Glutamatergic neuron (in vitro differentiated cells): ENCODE measurements at regions not wholly inside any gene's neighbourhood (a gene's known extent, or its start where the extent isn't known, plus 50 kb on each side); places are given as distances from the start of the nearest gene placed in this dataset.

Source experiments
- DNase-seq: peaks from one replicate; pipeline ENCODE4 v3.0.0; 2022
- H3K27ac Mint-ChIP-seq: one replicate; pipeline ENCODE4 v1.8.0; 2020; ENCODE audit warnings: mild to moderate bottlenecking, mixed read lengths, inconsistent platforms; ENCODE audit not compliant: unreplicated experiment
- H3K27me3 Mint-ChIP-seq: one replicate; pipeline ENCODE4 v1.8.0; 2020; ENCODE audit warnings: mild to moderate bottlenecking, moderate library complexity, mixed read lengths, inconsistent platforms; ENCODE audit not compliant: unreplicated experiment
- H3K36me3 Mint-ChIP-seq: one replicate; pipeline ENCODE4 v1.8.0; 2020; ENCODE audit warnings: mild to moderate bottlenecking, mixed read lengths, inconsistent platforms; ENCODE audit not compliant: unreplicated experiment
- H3K4me1 Mint-ChIP-seq: one replicate; pipeline ENCODE4 v1.8.0; 2020; ENCODE audit warnings: mild to moderate bottlenecking, low read depth, mixed read lengths, inconsistent platforms; ENCODE audit not compliant: unreplicated experiment
- H3K4me3 Mint-ChIP-seq: one replicate; pipeline ENCODE4 v1.8.0; 2020; ENCODE audit warnings: mild to moderate bottlenecking, mixed read lengths, inconsistent platforms; ENCODE audit not compliant: unreplicated experiment
- H3K9me3 Mint-ChIP-seq: one replicate; pipeline ENCODE4 v1.8.0; 2020; ENCODE audit warnings: mild to moderate bottlenecking, moderate library complexity, mixed read lengths, inconsistent platforms; ENCODE audit not compliant: unreplicated experiment
- TF ChIP-seq, protein P1 (sequence below): fragments of 200-600 bp; sonication (generic); IDR thresholded peaks from one replicate; pipeline ENCODE4 v1.5.0; 2021; ENCODE audit not compliant: partially characterized antibody, unreplicated experiment

DNA sequence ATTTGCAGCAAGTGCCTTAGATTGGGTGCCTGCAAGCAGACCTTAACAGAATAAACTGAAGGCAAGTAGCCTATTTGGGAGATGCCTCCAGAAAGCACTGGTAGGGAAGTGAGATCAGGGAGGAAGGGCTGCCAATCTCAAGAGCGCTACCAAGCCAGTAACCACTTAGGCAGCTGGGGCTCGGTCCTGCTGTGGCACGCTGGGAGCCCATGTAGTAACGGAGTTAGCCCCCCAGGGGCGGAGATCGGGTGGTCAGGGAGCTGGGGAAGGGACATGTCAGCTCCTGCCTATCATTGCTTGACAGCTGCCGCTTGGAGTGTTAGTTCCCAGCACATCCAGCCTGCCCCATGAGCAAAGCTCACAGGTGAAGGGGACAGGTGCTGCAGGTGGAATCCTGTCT lies 127.0 kb downstream of the CEBPB start:
- peaks cover 2% of the 10 kb centered on the region for H3K27me3 Mint-ChIP-seq
- H3K27ac Mint-ChIP-seq, result no peak overlapping the region

DNA sequence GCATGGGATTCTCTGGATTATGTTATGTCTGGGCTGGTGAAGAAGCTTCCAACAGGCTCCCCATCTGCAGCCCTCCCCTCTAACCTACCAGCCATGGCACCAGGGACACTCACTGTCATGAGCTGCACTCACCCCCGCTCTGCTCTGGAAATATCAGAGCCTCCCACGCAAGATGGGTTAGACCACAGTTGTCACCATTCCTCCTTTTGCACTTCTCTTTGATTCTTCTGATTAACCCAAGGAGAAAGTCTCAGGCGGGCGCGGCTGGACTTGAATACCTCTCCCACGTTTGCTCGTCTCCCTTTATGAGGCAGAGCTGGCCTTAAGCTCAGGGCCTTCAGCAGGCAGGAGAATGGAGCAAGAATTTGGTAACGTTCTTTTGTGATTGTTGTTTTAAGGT lies 128.1 kb downstream of the CEBPB start:
- Mint-ChIP-seq H3K4me1 (peaks cover 2% of the 10 kb centered on the region), H3K27me3 (peaks cover 2% of the 10 kb centered on the region), H3K4me3 (no peak overlapping the region), H3K27ac (no peak overlapping the region), H3K9me3 (peaks cover 6% of the 10 kb centered on the region), H3K36me3 (peaks cover 6% of the 10 kb centered on the region)
- DNase-seq, result no peak
- TF ChIP-seq, protein P1, sequence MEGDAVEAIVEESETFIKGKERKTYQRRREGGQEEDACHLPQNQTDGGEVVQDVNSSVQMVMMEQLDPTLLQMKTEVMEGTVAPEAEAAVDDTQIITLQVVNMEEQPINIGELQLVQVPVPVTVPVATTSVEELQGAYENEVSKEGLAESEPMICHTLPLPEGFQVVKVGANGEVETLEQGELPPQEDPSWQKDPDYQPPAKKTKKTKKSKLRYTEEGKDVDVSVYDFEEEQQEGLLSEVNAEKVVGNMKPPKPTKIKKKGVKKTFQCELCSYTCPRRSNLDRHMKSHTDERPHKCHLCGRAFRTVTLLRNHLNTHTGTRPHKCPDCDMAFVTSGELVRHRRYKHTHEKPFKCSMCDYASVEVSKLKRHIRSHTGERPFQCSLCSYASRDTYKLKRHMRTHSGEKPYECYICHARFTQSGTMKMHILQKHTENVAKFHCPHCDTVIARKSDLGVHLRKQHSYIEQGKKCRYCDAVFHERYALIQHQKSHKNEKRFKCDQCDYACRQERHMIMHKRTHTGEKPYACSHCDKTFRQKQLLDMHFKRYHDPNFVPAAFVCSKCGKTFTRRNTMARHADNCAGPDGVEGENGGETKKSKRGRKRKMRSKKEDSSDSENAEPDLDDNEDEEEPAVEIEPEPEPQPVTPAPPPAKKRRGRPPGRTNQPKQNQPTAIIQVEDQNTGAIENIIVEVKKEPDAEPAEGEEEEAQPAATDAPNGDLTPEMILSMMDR, result no peak

More for the DNA sequence above, 127.0 kb downstream of the CEBPB start:
- H3K36me3 Mint-ChIP-seq, result peaks cover 6% of the 10 kb centered on the region
- H3K4me3 Mint-ChIP-seq, result no peak overlapping the region
- peak; percentile 34 for DNase-seq
- TF ChIP-seq, protein P1, result no peak
- H3K9me3 Mint-ChIP-seq, result peaks cover 5% of the 10 kb centered on the region
- H3K4me1 Mint-ChIP-seq, result peaks cover 2% of the 10 kb centered on the region

DNA sequence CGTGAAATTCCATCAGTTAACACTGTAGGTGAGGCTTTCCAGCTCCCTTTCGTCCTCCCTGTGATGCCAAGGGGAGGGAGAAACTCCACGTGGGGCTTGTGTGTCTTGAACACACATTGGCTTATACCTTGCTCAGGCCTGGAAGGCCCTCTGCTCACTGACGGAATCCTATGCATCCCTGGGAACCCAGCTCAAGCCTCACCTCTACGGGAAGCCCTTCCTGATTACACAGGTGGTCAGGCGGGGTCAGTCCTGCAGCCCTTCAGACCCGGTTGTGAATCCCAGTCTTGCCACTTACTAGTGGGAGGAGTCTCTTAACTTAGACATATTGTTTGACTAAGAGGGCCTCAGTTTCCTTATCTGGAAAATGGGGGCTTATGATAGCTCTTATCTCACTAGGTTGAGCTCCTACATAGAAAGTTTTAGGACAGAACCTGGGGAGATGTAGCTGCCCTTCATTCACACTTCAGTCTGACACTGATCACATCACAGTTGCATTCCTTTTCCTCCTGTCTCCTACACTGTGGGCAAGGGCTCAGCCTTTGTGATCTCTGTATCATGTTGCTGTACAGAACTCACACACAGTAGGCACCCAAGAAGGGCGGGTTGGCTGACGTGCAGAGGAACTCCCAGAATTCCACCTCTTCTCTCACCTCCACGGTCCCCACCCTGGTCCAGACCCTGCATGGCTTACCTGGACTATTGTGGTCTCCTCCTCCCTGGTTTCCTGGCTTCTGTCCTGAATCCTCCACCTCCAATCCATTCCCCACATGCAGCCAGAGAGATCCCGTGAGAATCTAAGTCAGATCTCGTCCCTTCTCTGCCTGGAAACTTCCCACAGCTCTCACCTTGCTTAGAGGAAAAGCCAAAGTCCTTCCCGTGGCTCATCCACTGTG lies 129.6 kb downstream of the CEBPB start:
- Mint-ChIP-seq H3K27me3 (peaks cover 2% of the 10 kb centered on the region), H3K36me3 (peaks cover 2% of the 10 kb centered on the region), H3K4me3 (no peak overlapping the region), H3K27ac (no peak overlapping the region), H3K4me1 (peaks cover 2% of the 10 kb centered on the region), H3K9me3 (peaks cover 6% of the 10 kb centered on the region)
- TF ChIP-seq, protein P1, result no peak
- DNase-seq, result no peak

DNA sequence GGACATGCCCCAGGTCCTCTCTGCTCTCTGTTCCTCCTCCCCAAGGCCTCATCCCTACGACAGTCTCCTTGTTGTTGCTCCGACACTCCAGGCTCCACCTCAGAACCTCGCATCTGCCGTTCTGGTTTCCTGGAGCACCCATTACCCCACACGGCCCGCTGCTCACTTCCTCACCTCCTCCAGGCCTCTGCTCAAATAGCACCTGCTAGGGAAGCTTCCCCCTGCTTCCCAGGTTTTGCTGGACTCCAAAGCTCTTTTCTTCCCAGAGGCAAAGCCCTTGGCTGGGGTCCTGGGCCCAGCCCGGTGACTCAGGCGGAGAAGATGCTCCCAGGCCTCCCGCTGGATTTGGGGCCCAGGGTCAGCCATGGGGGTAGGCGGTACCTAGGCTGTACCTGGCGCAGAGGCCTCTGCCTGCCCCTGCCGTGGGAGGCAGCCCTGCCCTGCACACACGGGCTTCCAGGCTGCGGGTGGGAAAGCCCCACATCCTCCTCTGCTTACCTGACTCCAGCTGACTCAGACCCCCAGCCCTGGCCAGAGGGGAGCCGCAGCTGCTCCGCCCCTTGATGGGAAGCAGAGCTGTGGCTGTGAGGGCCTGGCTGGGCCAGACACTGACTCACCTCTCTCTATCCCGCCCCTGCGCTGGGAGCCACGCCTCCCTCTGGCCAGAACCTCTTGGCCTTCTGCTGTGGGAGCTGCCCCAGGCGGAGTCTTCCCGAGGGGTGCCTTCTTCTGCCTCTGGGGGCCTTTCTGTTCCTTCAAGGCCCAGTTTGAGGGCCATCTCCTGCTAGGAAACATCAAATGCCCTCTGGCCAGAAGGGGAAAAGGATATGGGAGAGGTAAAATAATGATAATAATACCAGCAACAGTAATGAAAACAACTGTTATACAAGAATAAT lies 130.5 kb downstream of the CEBPB start:
- Mint-ChIP-seq H3K4me1 (peaks cover 2% of the 10 kb centered on the region), H3K27me3 (peaks cover 2% of the 10 kb centered on the region), H3K36me3 (no peaks in the 10 kb centered on the region), H3K27ac (no peak overlapping the region), H3K9me3 (peaks cover 6% of the 10 kb centered on the region), H3K4me3 (no peak overlapping the region)
- TF ChIP-seq, protein P1, result no peak
- DNase-seq, result peak; percentile 76
